Posterior vena cava (tissue), 2 donors: ENCODE measurements at regions not wholly inside any gene's neighbourhood (a gene's known extent, or its start where the extent isn't known, plus 50 kb on each side); places are given as distances from the start of the nearest gene placed in this dataset.
"Not testable (repeated sequence)": the region's sequence is repeated elsewhere in the genome, so short reads cannot be mapped to it uniquely, and the experiment has no call there.

ENCODE experiments used
- DNase-seq: peaks from one replicate; pipeline ENCODE4 v3.0.0-alpha.2; 2020; ENCODE audit warnings: low spot score
- intact Hi-C, 2 donors: fragments of 100-400 bp; cut with DNase I; formaldehyde crosslinking; loops; one replicate each; pipeline versions ENCODE4 v1.14.1 to v1.14.2; 2022 to 2023
- donor health status: DM: yes; HTN: yes; CAD: no.
- donor health status: DM: yes; HTN: yes; CAD: no.

DNA sequence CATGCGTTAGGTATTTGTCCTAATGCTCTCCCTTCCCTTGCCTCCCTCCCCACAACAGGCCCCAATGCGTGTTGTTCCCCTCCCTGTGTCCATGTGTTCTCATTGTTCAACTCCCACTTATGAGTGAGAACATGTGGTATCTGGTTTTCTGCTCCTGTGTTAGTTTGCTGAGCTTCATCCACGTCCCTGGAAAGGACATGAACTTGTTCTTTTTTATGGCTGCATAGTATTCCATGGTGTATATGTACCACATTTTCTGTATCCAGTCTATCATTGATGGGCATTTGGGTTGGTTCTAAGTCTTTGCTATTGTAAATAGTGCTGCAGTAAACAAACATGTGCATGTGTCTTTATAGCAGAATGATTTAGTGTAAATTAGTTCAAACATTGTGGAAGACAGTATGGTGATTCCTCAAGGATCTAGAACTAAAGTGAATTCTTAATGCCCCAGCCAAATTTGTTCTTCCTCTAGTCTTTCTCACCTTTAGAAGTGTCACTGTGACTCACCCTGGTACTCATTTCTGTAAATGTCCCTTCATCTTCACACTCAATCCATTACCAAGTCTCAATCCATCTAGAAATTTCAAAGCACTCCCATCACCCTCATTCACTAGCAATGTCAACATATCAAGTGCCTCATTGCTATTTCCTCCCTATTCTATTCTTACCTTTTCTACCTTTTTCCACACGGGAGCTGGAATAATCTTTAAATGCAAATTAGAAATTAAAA lies 123.9 kb downstream of the MREG start:
- DNase-seq, intact Hi-C loops: not testable (repeated sequence)

GRCh38 chr2:215888680-215889079 lies 124.7 kb downstream of the MREG start:
- intact Hi-C loops, result no loop called here
- DNase-seq, result no peak

GRCh38 chr2:215887303-215887702 lies 126.0 kb downstream of the MREG start:
- no peak for DNase-seq

DNA sequence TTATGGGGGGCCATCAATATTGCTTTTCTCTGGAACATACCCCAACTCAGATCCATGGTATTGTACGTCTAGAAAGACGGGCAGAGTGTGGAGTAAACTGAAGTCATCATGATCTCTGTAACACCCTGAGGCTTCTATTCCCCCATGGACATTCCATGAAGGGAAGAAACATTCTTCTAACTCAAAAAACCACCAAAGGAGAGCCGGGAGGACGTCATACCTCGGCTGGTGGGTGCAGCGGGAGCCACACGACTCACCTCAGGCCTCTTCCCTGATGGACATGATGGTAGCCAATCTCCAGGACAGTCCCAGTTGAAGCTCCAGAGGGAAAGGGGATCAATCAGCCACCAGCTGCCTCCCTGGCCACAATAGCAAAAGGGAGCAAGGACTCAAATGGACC lies 127.3 kb downstream of the MREG start:
- intact Hi-C loops, result no loop called here

More at GRCh38 chr2:215887303-215887702, 126.0 kb downstream of the MREG start:
- intact Hi-C loops, result no loop called here

GRCh38 chr2:215885536-215885935 lies 127.8 kb downstream of the MREG start:
- intact Hi-C loops, result no loop called here

More for the DNA sequence above, 127.3 kb downstream of the MREG start:
- DNase-seq, result no peak

DNA sequence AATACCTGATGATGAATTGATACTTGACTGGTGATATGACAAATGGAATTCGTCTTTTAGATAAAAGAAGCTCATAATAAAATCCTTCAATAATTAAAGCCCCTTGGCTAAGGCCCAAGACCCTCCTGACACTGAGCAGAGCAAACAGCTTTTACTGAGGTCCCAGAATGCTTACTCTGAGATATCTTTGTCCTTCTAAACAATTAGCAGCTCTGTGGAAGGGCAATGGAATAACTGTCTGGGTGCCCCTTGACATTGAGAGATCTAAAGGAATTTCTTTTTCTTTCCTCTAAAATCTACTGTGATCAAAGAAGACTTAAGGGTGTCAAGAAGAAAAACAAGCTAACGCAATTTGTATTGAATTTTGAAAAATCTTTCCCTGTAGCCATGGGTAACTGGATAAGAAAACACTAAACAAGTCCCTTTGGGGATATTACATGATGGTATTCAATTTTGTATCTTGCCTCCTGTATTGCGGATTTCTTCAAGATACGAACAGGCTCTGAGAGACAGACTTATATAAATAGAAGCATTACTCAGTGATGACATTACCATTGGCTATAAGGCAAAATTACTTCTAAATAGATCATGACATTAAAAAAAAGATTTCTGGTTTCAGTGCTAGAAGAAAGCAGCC lies 128.8 kb downstream of the MREG start:
- DNase-seq, result no peak
- intact Hi-C loops, result no loop called here

More at GRCh38 chr2:215885536-215885935, 127.8 kb downstream of the MREG start:
- DNase-seq, result no peak

DNA sequence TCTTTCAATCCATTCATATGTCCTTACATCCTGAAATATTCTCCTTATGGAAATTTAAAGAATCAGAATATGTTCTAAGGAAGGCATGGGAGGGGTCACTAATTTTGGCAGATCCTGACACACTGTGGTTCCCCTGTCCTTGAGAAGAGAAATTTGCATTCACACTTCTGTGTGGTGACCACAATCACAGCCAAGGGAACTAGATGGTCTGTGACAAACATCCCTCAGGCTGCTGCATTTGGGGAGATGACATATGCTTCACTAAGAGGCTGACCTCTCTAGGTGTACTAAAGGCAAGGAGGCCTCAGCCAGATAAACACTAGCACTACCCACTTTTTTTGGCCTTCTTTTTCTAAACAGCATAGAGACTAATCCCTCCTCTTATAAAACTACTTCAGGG lies 129.6 kb downstream of the MREG start:
- intact Hi-C loops, result no loop called here

GRCh38 chr2:215882689-215883088 lies 130.7 kb downstream of the MREG start:
- intact Hi-C loops, result no loop called here
- no peak for DNase-seq

More for the DNA sequence above, 129.6 kb downstream of the MREG start:
- DNase-seq, result no peak

GRCh38 chr2:215881582-215881981 lies 131.8 kb downstream of the MREG start:
- DNase-seq, result no peak
- intact Hi-C loops, result no loop called here

DNA sequence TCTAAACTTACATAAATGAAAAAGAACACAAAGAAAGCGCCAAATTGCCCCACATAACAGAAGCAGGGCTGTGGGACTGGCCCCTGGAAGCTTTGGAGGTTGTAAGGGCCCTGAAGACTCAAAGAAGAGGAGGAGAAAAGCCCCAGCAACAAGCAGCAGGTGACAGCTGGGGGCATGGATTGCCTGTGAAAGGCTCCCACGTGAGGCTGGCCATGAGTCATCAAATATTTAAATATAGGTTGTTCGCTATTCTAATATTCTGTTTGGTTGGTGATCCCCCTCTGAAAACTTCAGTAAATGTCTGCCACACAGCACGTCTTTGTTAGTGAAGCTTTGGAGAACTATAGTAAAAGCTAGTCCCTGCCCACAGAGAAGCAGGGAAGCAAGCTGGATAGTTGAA lies 132.4 kb downstream of the MREG start:
- no peak for DNase-seq
- intact Hi-C loops, result no loop called here

- intact Hi-C loops, result no loop called here
- no peak for DNase-seq
Observed at GRCh38 chr2:215879977-215880940, 133.1 kb downstream of the MREG start.

GRCh38 chr2:215879331-215879730 lies 134.0 kb downstream of the MREG start:
- intact Hi-C loops, result no loop called here
- no peak for DNase-seq

DNA sequence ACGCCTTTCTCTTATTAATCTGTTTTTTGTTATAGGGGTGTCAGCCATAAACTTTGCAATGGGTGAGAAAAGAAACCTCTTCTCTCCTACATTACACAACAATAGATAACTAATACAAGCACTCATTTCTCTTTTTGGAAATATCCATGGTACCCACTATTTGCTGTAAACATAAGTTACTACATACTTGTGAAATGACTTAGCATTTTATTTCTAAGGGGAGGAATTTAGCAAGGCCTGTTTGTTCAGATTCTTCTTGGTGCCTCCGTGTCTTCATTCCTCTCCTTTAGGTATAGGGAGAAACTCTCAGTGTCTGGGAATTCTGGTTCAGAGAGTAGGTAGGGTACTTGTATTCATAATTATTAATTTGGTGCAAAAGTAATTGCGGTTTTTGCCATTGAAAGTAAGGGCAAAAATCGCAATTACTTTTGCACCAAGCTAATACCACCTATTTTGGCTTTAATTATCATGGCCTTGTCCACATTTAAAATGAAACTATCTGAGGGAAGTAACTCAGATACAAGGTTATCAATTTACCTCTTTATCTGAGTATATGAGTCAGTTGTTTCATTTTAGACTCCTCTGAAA lies 134.8 kb downstream of the MREG start:
- no peak for DNase-seq
- intact Hi-C loops, result no loop called here

GRCh38 chr2:215876937-215877238 lies 136.5 kb downstream of the MREG start:
- no peak for DNase-seq
- intact Hi-C loops, result no loop called here

DNA sequence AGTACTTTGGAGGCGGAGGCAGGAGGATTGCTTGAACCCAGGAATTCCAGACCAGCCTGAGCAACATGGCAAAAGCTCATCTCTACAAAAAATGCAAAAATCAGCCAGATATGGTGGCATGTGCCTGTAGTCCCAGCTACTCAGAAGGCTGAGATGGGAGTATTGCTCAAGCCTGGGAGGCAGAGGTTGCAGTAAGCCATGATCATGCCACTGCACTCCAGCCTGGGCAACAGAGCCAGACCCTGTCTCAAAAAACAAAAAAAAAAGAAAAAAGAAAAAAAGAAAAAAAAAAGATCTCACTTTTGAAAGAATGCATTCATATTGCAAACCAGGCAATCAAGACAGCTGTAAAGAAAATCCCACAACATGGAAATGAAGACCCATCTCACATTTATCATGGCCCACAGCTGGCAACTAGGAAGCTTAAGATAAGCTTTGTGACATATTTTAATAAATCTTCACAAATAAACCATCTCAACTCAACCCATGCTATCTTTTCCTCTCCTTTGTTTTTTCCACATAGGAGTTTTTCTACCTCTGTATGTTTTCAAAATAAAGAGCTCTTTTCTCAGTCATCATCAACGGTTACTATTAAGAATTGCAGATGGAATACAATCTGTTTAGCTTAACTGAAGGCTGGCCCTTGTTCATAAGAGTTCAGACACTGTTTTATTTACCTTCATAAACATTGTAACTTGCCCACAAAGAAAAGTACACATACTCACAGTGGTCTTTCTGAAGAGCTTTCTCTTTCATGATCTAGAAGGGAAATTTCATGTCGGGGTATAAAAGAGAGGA lies 137.0 kb downstream of the MREG start:
- intact Hi-C loops, result no loop called here
- DNase-seq, result no peak

- intact Hi-C loops, result no loop called here
- no peak for DNase-seq
Observed at GRCh38 chr2:215874418-215874817, 138.9 kb downstream of the MREG start.

- DNase-seq, result no peak
- intact Hi-C loops, result no loop called here
Observed at GRCh38 chr2:215870986-215871385, 142.4 kb downstream of the MREG start.

DNA sequence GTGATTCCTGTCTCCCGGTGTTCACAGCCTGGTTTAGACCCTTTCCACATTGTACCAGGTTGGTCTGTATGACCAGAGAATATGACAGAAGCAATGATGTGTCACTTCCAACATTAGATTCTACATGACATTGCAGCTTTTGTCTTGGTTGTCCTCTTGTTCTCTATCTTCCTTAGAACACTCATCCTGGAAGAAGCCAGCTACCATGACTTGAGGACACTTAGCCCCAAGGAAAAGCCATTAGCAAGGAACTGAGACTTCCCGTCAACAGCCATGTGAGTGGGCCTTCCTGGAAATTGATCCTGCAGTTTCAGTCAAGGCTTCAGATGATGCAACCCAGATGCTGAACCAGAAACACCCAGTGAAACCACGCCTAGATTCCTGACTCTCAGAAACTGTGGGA lies 143.3 kb downstream of the MREG start:
- intact Hi-C loops, result no loop called here
- DNase-seq, result no peak
